ENCODE measurements at regions not wholly inside any gene's neighbourhood (a gene's known extent, or its start where the extent isn't known, plus 50 kb on each side); places are given as distances from the start of the nearest gene placed in this dataset.

DNA sequence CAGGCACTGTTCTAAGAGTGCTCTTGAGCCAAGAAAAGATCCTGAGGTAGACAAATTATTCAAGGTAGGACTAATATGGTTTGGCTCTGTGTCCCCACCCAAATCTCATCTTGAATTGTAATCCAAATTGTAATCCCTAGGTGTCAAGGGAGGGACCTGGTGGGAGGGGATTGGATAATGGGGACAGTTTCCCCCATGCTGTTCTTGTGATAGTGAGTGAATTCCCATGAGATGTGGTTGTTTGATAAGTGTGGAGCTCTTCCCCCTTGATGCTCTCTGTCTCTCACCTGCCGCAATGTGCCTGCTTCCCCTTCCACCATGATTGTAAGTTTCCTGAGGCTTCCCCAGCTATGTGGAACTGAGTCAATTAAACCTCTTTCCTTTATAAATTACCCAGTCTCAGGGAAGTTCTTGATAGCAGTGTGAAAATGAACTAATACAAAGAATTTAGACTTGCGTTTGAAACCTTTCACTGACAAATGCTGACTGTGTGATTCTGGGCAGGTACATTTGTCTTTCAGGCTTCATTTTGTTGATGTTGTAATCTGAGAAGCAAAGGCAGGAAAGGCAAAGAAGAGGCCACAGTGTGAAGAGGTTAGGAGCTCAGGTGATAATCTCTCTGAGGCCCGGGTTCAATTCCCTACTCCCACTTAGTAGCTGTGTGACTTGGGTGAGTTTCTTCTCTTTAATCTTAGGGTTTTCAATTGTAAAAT is 115.8 kb upstream of the PAX6 start:
- TF ChIP-seq RAD21 (IDR thresholded peaks at IDR 0.05 in 1 of 2, conservative IDR thresholded peaks at IDR 0.05 in 1 of 2; ENCODE audit: low read depth in 2 of 2, low read length in 2 of 2) (no peak), SP2 (IDR thresholded peaks at IDR 0.05; ENCODE audit: low read length) (no peak), TEAD4 (IDR thresholded peaks at IDR 0.05; ENCODE audit: low read depth, low read length) (no peak), EP300 (IDR thresholded peaks at IDR 0.05; ENCODE audit: borderline replicate concordance in 1 of 2, low read depth in 2 of 2, low read length in 2 of 2) (no peak), ZNF274 (IDR thresholded peaks at IDR 0.05; ENCODE audit: borderline replicate concordance, extremely low read depth, low read length) (no peak), POLR2A (IDR thresholded peaks at IDR 0.05; ENCODE audit: control extremely low read depth in 1 of 2, low read depth in 2 of 2, low read length in 2 of 2) (no peak), TCF12 (IDR thresholded peaks at IDR 0.05; ENCODE audit: low read depth, low read length) (no peak), TAF1 (IDR thresholded peaks at IDR 0.05; ENCODE audit: low read depth, low read length) (no peak), EZH2 (IDR thresholded peaks at IDR 0.05; ENCODE audit: low read depth, low read length, severe bottlenecking) (no peak)
- TF ChIP-seq, protein P1, sequence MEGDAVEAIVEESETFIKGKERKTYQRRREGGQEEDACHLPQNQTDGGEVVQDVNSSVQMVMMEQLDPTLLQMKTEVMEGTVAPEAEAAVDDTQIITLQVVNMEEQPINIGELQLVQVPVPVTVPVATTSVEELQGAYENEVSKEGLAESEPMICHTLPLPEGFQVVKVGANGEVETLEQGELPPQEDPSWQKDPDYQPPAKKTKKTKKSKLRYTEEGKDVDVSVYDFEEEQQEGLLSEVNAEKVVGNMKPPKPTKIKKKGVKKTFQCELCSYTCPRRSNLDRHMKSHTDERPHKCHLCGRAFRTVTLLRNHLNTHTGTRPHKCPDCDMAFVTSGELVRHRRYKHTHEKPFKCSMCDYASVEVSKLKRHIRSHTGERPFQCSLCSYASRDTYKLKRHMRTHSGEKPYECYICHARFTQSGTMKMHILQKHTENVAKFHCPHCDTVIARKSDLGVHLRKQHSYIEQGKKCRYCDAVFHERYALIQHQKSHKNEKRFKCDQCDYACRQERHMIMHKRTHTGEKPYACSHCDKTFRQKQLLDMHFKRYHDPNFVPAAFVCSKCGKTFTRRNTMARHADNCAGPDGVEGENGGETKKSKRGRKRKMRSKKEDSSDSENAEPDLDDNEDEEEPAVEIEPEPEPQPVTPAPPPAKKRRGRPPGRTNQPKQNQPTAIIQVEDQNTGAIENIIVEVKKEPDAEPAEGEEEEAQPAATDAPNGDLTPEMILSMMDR (IDR thresholded peaks at IDR 0.05; ENCODE audit: control extremely low read depth in 1 of 3, insufficient read depth in 1 of 3, low read depth in 1 of 3, low read length in 3 of 3), result no peak
- TF ChIP-seq, protein P2, sequence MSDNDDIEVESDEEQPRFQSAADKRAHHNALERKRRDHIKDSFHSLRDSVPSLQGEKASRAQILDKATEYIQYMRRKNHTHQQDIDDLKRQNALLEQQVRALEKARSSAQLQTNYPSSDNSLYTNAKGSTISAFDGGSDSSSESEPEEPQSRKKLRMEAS (IDR thresholded peaks at IDR 0.05), result no peak

Measured in H1 (cell line).